Naive thymus-derived CD8-positive, alpha-beta T cell (primary cell): ENCODE measurements at regions not wholly inside any gene's neighbourhood (a gene's known extent, or its start where the extent isn't known, plus 50 kb on each side); places are given as distances from the start of the nearest gene placed in this dataset.
A peak's percentile ranks its signal among the peaks of the same experiment; 100 is the strongest.

Experiments
- ATAC-seq, 2 donors: fragments of 150-1000 bp; cut with Tn5 transposase in 1 of 2; sonication (Bioruptor Pico), chemical (Tn5 transposase) in 1 of 2; 1 replicate in 1 of 2; 2 replicates in 1 of 2; pipeline ENCODE4 v1.10.0; 2021; ENCODE audit warnings: mild to moderate bottlenecking in 2 of 2, moderate library complexity in 2 of 2
- POLR2A ChIA-PET: fragments of 350-600 bp; sonication (Branson Sonifier 250); formaldehyde crosslinking; loops from one replicate; lab custom pipeline; 2021; ENCODE audit warnings: antibody characterized with exemption; lab: Charles Lee
- DNase-seq, 10 donors: peaks; one replicate each; pipeline versions ENCODE4 v3.0.0 to v3.0.0-alpha.2; 2020 to 2022
- H3K27ac Mint-ChIP-seq, 10 donors: one replicate each; pipeline ENCODE4 v1.8.0; 2020 to 2022; ENCODE audit warnings: mild to moderate bottlenecking in 10 of 10, mixed read lengths in 10 of 10, moderate library complexity in 4 of 10, inconsistent platforms in 1 of 10
- H3K27me3 Mint-ChIP-seq, 5 donors: one replicate each; pipeline ENCODE4 v1.8.0; 2021 to 2022; ENCODE audit warnings: mixed read lengths in 5 of 5
- H3K36me3 Mint-ChIP-seq, 3 donors: one replicate each; pipeline ENCODE4 v1.8.0; 2020 to 2022; ENCODE audit warnings: mixed read lengths in 3 of 3, mild to moderate bottlenecking in 2 of 3, inconsistent platforms in 1 of 3
- H3K4me1 Mint-ChIP-seq, 4 donors: one replicate each; pipeline ENCODE4 v1.8.0; 2021 to 2022; ENCODE audit warnings: mixed read lengths in 4 of 4
- H3K4me3 Mint-ChIP-seq, 10 donors: one replicate each; pipeline ENCODE4 v1.8.0; 2020 to 2022; ENCODE audit warnings: mild to moderate bottlenecking in 10 of 10, mixed read lengths in 10 of 10, moderate library complexity in 6 of 10, inconsistent platforms in 1 of 10
- H3K9me3 Mint-ChIP-seq, 9 donors: one replicate each; pipeline ENCODE4 v1.8.0; 2020 to 2022; ENCODE audit warnings: mixed read lengths in 9 of 9, mild to moderate bottlenecking in 3 of 9, inconsistent platforms in 1 of 9, moderate library complexity in 1 of 9

DNA sequence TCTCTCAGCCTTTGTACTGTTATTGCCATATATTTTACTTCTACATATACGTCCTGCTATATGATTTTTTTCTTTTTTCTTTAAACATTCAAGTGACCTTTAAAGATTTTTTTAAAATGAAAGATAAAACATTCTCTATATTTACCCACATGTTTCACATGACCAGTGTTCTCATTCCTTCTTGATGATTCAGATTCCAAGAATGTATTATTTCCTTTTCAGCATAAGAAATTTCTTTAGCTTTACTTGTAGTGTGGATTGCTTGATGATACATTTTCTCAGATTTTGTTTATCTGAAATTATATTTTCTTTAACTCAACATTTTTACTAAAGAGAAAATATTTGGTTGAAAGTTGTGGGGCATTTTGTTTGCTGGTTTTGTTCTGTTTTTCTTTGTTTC, 792.1 kb downstream of the BRINP1 start:
- Mint-ChIP-seq H3K9me3 (peaks cover 0 to 20% (median 2%) of the 10 kb centered on the region in 9 donors), H3K36me3 (no peaks in the 10 kb centered on the region), H3K4me3 (no peak overlapping the region), H3K27ac (peak overlapping the region in 1 of 10 donors; percentile 38), H3K4me1 (no peaks in the 10 kb centered on the region), H3K27me3 (no peaks in the 10 kb centered on the region)
- POLR2A ChIA-PET: no interaction called here
- no peak for DNase-seq
- no peak for ATAC-seq

DNA sequence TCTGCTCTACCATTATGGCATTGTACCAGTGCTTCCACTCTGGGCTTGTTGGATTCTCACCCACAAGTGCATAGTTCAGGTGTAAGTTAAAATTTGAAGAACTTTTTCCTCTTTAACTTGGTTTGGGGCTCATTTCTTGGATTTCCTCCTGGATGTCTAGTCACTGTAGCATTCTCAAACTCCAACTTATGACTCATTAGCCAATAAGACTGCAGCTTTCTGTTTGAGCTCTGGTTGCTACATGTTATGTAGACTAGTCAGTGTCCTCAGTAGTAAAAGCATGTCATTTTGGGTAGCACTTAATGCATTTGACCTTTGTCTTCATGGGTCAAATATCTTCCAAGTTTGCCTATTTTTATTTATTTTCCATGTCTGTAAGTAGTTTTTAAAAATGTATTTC, 790.8 kb downstream of the BRINP1 start:
- ATAC-seq: no peak
- H3K4me1 Mint-ChIP-seq: no peaks in the 10 kb centered on the region
- no peaks in the 10 kb centered on the region for H3K27me3 Mint-ChIP-seq
- POLR2A ChIA-PET: no interaction called here
- H3K36me3 Mint-ChIP-seq: no peaks in the 10 kb centered on the region
- no peak for DNase-seq
- no peak overlapping the region for H3K4me3 Mint-ChIP-seq
- no peak overlapping the region for H3K27ac Mint-ChIP-seq
- peaks cover 0 to 20% (median 4%) of the 10 kb centered on the region in 9 donors for H3K9me3 Mint-ChIP-seq

DNA sequence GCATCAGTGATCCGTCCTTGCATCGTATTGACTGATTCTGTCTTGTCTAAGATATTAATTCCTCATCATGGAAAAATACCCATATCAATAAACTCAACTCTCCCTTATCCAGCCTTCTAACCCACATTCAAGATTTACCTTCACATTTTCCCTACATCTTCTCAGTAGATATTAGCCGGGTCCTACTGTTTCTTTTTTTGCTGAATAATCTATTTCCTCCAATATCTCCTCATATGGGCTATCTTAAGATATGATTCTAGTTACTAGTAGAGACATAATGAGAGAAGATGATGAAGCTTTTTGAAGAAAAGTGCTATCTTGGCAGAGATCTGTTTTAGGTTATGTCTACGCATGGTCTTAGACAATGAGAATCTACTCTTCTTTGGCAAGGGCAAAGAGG, 785.8 kb downstream of the BRINP1 start:
- DNase-seq (no peak), ATAC-seq (no peak)
- Mint-ChIP-seq H3K36me3 (no peaks in the 10 kb centered on the region), H3K4me3 (no peak overlapping the region), H3K4me1 (no peaks in the 10 kb centered on the region), H3K9me3 (peaks cover 0 to 18% (median 6%) of the 10 kb centered on the region in 9 donors), H3K27ac (no peak overlapping the region), H3K27me3 (no peaks in the 10 kb centered on the region)
- POLR2A ChIA-PET: no interaction called here

DNA sequence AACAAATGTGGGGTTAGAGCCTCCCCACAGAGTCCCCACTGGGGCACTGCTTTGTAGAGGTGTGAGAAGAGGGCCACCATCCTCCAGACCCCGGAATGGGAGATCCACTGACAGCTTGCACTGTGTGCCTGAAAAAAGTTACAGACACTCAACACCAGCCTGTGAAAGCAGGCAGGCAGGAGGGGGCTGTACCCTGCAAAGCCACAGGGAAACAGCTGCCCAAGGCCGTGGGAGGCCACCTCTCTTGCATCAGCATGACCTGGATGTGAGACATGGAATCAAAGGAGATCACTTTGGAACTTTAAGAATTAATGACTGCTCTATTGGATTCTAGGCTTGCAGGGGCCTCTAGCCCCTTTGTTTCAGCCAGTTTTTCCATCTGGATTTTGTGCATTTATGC, 782.3 kb downstream of the BRINP1 start:
- H3K9me3 Mint-ChIP-seq: peaks cover 0 to 18% (median 7%) of the 10 kb centered on the region in 9 donors
- DNase-seq: no peak
- H3K27ac Mint-ChIP-seq: no peak overlapping the region
- POLR2A ChIA-PET: no interaction called here
- no peak overlapping the region for H3K4me3 Mint-ChIP-seq
- H3K27me3 Mint-ChIP-seq: no peaks in the 10 kb centered on the region
- no peaks in the 10 kb centered on the region for H3K36me3 Mint-ChIP-seq
- H3K4me1 Mint-ChIP-seq: no peaks in the 10 kb centered on the region
- ATAC-seq: no peak

DNA sequence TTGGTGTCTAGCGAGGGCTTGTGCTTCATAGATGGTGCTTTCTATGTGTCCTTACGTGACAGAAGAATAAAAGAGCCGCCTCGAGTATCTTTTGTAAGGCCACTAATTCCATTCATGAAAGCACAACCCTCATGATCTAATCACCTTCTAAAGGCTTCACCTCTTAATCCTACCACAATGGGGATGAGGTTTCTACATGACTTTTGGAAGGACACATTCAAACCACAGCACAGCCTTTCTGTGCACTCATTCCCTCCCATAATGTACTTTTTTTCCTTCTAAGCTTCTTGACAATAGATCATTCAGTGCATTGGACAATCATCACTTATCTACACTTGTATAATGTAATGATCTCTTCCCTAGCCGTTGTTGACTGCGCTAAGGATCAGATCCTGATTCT, 774.8 kb downstream of the BRINP1 start:
- Mint-ChIP-seq H3K36me3 (no peaks in the 10 kb centered on the region), H3K4me1 (no peaks in the 10 kb centered on the region), H3K4me3 (no peak overlapping the region), H3K27me3 (peaks cover 0 to 3% (median 0%) of the 10 kb centered on the region in 5 donors), H3K9me3 (peaks cover 0 to 19% (median 4%) of the 10 kb centered on the region in 9 donors), H3K27ac (no peak overlapping the region)
- DNase-seq: no peak
- ATAC-seq: no peak
- POLR2A ChIA-PET: no interaction called here

DNA sequence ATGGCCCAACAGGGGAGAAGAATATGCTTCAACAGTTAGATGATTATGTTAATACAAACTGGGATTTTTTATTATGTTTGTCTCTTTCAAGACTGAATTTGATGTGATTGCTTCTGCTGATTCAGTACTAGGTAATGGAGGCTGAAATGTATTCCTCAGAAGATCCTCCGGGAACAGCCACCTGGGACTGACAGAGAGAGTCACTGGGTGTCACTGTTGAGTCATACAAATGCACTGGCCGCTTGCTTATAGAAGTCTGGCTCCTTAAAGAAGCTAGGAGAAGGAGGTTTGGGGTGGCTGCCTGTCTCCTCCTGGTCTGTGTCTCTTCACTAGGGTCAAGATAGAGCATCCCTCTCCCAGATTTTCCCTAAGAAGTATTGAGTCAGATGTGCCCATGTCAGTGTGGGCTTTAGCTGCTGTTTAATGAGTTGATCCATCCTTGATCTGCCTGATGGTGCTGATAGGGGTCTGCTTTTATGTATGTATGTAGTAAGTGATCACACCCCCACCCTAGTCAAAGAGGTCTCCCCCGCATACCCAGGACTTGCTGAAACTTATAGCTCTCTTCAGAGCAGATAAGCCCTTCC, 773.4 kb downstream of the BRINP1 start:
- ATAC-seq (no peak), DNase-seq (no peak)
- Mint-ChIP-seq H3K4me1 (no peaks in the 10 kb centered on the region), H3K36me3 (no peaks in the 10 kb centered on the region), H3K9me3 (peaks cover 0 to 19% (median 4%) of the 10 kb centered on the region in 9 donors), H3K27me3 (peaks cover 0 to 3% (median 0%) of the 10 kb centered on the region in 5 donors), H3K4me3 (no peak overlapping the region), H3K27ac (no peak overlapping the region)
- POLR2A ChIA-PET: no interaction called here

DNA sequence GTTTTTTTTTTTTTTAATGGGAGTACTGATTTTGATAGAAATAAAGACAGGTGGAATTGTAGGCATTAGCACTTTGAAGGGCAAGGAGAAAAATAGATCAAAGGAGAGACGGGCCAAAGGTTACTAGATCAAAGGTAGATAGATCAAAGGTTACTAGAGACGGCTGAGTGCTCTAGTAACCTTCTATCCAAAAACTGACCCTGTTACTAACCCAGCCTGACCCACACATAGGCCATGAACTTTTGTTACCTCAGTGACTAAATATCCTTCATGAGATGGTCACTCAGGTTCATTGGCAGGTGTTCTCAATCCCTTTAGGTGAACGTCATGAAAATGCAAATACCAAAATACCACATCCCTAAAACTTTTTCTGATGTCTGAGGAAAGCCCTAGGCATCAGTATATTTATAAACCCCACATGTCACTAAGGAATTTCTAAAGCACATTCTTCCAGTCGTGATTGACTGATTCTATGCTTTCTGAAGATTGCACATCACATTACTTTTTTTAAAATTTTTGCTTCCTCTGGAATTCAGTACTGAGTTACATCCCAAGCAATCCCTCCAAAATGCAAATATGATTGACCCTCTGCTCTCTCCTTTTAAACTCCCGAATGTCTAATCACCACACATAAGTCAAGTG, 772.7 kb downstream of the BRINP1 start:
- DNase-seq (no peak), ATAC-seq (no peak)
- no peaks in the 10 kb centered on the region for H3K36me3 Mint-ChIP-seq
- no peak overlapping the region for H3K4me3 Mint-ChIP-seq
- H3K27me3 Mint-ChIP-seq: peaks cover 0 to 3% (median 0%) of the 10 kb centered on the region in 5 donors
- H3K4me1 Mint-ChIP-seq: no peaks in the 10 kb centered on the region
- H3K9me3 Mint-ChIP-seq: peaks cover 0 to 19% (median 3%) of the 10 kb centered on the region in 9 donors
- POLR2A ChIA-PET: no interaction called here
- H3K27ac Mint-ChIP-seq: no peak overlapping the region

DNA sequence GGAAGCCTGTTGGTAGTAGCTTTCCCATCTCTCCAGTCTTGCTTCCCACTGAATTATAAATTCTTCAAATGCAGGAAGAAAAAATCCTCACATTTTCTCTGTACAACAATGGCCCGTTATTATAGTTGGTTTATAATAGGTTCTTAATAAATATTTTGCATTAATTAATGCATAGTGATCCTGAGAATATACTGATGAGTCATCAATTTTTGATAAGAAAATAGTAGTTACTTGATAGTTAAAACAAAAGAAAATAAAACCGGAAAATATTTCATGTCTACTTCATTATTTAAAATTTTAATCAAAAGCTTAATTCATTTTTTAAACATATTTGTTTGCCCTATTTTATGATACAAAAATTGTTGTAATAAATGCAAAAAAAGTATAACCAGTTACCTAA, 762.6 kb downstream of the BRINP1 start:
- POLR2A ChIA-PET: no interaction called here
- Mint-ChIP-seq H3K4me1 (no peaks in the 10 kb centered on the region), H3K36me3 (no peaks in the 10 kb centered on the region), H3K9me3 (peaks cover 0 to 9% (median 0%) of the 10 kb centered on the region in 9 donors), H3K27me3 (peaks cover 0 to 1% (median 0%) of the 10 kb centered on the region in 5 donors), H3K4me3 (no peak overlapping the region), H3K27ac (no peak overlapping the region)
- DNase-seq (no peak), ATAC-seq (no peak)

DNA sequence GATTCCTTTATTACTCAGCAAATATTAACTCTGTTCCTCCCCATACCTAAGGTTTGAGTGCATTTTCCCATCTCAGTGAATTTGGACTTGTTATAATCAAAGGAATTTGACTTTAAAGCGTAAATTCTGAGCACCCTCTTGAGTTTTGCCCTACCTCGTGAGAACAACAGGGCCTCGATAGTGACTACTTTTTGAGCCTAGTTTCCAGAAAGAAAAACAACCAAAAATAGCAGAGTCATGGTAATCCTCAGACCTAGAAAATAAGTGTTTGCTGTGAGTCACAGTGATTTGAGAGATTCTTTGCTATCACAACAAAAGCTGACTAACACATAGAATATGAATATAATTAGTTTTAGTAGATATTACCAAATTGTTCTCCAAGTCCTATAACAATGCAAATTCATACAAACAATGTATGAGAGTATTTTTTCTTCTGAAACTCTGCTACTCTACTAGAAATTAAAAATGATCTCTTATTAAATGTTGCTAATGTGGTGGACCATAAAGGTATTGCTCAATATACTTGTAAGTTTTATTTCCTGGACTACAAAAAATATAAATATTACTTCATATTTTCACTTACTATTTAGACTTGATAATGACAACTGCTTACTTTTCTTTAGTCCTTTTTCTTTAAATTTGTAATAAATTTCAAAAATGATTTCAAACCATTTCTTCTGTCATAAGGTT, 759.7 kb downstream of the BRINP1 start:
- no peak for DNase-seq
- H3K36me3 Mint-ChIP-seq: peaks cover 0 to 4% (median 0%) of the 10 kb centered on the region in 3 donors
- H3K4me3 Mint-ChIP-seq: no peak overlapping the region
- no peaks in the 10 kb centered on the region for H3K4me1 Mint-ChIP-seq
- POLR2A ChIA-PET: no interaction called here
- H3K27ac Mint-ChIP-seq: no peak overlapping the region
- peaks cover 0 to 12% (median 6%) of the 10 kb centered on the region in 9 donors for H3K9me3 Mint-ChIP-seq
- ATAC-seq: no peak
- H3K27me3 Mint-ChIP-seq: no peaks in the 10 kb centered on the region

DNA sequence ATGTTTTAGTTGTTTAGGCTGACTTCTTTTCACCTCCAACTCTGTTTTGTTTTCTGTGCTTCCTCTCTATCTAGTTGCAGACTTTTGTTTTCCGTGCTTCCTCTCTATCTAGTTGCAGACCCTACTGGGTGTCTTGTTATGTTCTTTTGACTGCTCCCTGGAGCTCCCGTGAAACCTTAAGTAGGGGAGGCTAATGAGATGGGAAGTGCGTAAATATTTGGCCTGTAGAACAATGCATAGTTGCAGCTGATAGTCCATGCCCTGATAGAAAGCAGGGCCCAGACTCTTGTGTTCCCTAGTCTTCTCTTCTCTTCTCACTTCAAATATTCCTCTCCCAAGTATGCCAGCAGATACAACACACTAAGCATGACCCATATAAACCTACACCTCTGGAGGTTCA, 757.0 kb downstream of the BRINP1 start:
- POLR2A ChIA-PET: no interaction called here
- Mint-ChIP-seq H3K4me1 (no peaks in the 10 kb centered on the region), H3K27ac (peak overlapping the region in 1 of 10 donors; percentile 37), H3K27me3 (no peaks in the 10 kb centered on the region), H3K9me3 (peaks cover 0 to 19% (median 7%) of the 10 kb centered on the region in 9 donors), H3K36me3 (peaks cover 0 to 4% (median 0%) of the 10 kb centered on the region in 3 donors), H3K4me3 (no peak overlapping the region)
- ATAC-seq (no peak), DNase-seq (no peak)

DNA sequence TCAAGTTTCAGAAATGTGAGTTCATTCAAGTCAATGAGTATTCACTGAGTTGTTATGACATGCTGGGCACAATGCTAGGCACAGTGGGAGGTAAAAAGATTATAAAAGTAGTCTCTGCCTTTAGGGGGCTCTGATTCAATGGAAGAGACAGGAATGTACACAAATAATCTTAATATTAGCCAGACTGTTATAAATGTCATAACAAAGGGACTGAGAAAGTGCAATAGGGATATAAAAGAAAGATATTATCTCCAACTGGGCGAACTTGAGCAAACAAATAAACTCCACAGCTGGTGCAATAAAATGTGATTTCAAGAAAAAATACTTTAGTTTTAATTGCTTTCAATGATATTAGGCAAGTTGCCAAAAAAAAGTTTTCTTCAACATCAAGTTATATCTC, 755.2 kb downstream of the BRINP1 start:
- DNase-seq (no peak), ATAC-seq (no peak)
- H3K27ac Mint-ChIP-seq: no peak overlapping the region
- H3K36me3 Mint-ChIP-seq: peaks cover 0 to 4% (median 0%) of the 10 kb centered on the region in 3 donors
- POLR2A ChIA-PET: no interaction called here
- no peak overlapping the region for H3K4me3 Mint-ChIP-seq
- no peaks in the 10 kb centered on the region for H3K4me1 Mint-ChIP-seq
- no peaks in the 10 kb centered on the region for H3K27me3 Mint-ChIP-seq
- H3K9me3 Mint-ChIP-seq: peaks cover 0 to 33% (median 7%) of the 10 kb centered on the region in 9 donors

DNA sequence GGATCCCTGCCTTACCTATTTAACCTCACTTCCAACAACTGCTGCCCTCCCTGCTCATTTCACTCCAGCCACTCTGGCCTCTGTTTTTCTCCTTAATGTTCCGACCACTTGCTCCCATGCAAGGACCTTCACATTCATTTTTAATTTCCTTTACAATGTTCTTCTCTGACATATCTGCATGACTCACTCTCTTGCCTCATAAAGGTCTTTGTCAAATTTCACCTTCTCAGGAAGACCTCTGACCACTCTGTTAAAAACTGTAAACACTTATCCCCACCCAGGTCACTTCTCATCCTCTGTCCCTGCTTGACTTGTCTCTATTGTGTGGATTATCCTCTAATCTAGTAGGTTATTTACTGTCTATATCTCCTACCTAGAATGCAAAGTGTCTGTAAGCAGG, 751.2 kb downstream of the BRINP1 start:
- peaks cover 0 to 42% (median 5%) of the 10 kb centered on the region in 9 donors for H3K9me3 Mint-ChIP-seq
- no peaks in the 10 kb centered on the region for H3K27me3 Mint-ChIP-seq
- no peak for ATAC-seq
- DNase-seq: no peak
- H3K4me3 Mint-ChIP-seq: no peak overlapping the region
- H3K4me1 Mint-ChIP-seq: no peaks in the 10 kb centered on the region
- H3K36me3 Mint-ChIP-seq: no peaks in the 10 kb centered on the region
- H3K27ac Mint-ChIP-seq: no peak overlapping the region
- POLR2A ChIA-PET: no interaction called here

DNA sequence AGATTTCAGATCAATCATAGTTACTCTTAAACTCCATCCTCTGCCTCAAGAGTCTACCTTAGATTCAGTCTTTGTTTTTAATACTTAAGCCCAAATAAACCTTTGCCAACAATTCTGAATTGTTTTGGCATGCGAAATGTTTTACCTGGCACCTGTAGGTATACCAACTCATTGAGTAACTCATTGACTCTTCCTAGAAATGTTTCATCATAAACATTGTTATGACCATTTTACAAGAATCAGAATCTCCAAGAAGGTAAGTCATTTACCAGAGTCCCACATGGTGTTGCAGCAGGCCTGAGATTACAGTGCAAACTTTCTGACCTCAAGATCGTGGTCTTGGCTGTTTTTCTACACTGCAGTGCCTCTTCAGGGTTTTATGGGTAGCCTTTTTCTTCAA, 750.4 kb downstream of the BRINP1 start:
- no peaks in the 10 kb centered on the region for H3K27me3 Mint-ChIP-seq
- POLR2A ChIA-PET: no interaction called here
- H3K36me3 Mint-ChIP-seq: no peaks in the 10 kb centered on the region
- DNase-seq (no peak), ATAC-seq (no peak)
- no peaks in the 10 kb centered on the region for H3K4me1 Mint-ChIP-seq
- H3K9me3 Mint-ChIP-seq: peaks cover 0 to 42% (median 5%) of the 10 kb centered on the region in 9 donors
- H3K4me3 Mint-ChIP-seq: no peak overlapping the region
- H3K27ac Mint-ChIP-seq: no peak overlapping the region
